NT2/D1 (cell line): ENCODE measurements at regions not wholly inside any gene's neighbourhood (a gene's known extent, or its start where the extent isn't known, plus 50 kb on each side); places are given as distances from the start of the nearest gene placed in this dataset.

ENCODE experiments used
- DNase-seq: peaks from one replicate; pipeline ENCODE4 v3.0.0-alpha.2; 2011; ENCODE audit warnings: low read depth, low spot score
- H3K27me3 ChIP-seq: 2 replicates; pipeline ENCODE4 v1.6.0; 2011; ENCODE audit warnings: mild to moderate bottlenecking; ENCODE audit not compliant: insufficient read length, insufficient read depth
- H3K36me3 ChIP-seq: 2 replicates; pipeline ENCODE4 v1.6.1; 2011; ENCODE audit warnings: mild to moderate bottlenecking, low read length, mixed read lengths; ENCODE audit not compliant: insufficient read depth, insufficient read length
- H3K4me1 ChIP-seq: 2 replicates; pipeline ENCODE4 v1.5.1; 2011; ENCODE audit not compliant: insufficient read depth, insufficient read length
- H3K4me3 ChIP-seq: 2 replicates; pipeline ENCODE4 v1.5.1; 2011; ENCODE audit warnings: low read depth; ENCODE audit not compliant: insufficient read length
- H3K9ac ChIP-seq: 2 replicates; pipeline ENCODE4 v1.6.0; 2011; ENCODE audit warnings: low read depth; ENCODE audit not compliant: insufficient read length
- H3K9me3 ChIP-seq: 2 replicates; pipeline ENCODE4 v1.5.1; 2011; ENCODE audit warnings: mild to moderate bottlenecking, low read length; ENCODE audit not compliant: insufficient read depth
- SUZ12 ChIP-seq: IDR thresholded peaks from 2 replicates; pipeline ENCODE4 v1.6.1; 2011; ENCODE audit not compliant: insufficient read length, insufficient read depth; ENCODE audit errors: extremely low read depth
- YY1 ChIP-seq: IDR thresholded peaks from 2 replicates; pipeline ENCODE4 v1.6.1; 2011; ENCODE audit not compliant: insufficient read length, insufficient read depth
- ZNF274 ChIP-seq: IDR thresholded peaks from 2 replicates; pipeline ENCODE4 v1.6.1; 2011; ENCODE audit warnings: mild to moderate bottlenecking, low read depth, low read length

GRCh38 chr5:164809821-164810220 lies 1304.4 kb downstream of the MAT2B start:
- H3K4me3 ChIP-seq = no peak overlapping the region
- H3K4me1 ChIP-seq = no peaks in the 10 kb centered on the region
- no peak for DNase-seq
- H3K27me3 ChIP-seq = no peaks in the 10 kb centered on the region
- TF ChIP-seq SUZ12 = no peak
- no peak for TF ChIP-seq ZNF274
- TF ChIP-seq YY1 = no peak
- H3K9me3 ChIP-seq = no peaks in the 10 kb centered on the region
- no peak overlapping the region for H3K9ac ChIP-seq
- no peaks in the 10 kb centered on the region for H3K36me3 ChIP-seq

GRCh38 chr5:164818445-164818844 lies 1313.0 kb downstream of the MAT2B start:
- Histone ChIP-seq H3K9ac (no peak overlapping the region), H3K36me3 (no peaks in the 10 kb centered on the region), H3K27me3 (no peaks in the 10 kb centered on the region), H3K4me1 (no peaks in the 10 kb centered on the region), H3K9me3 (no peaks in the 10 kb centered on the region), H3K4me3 (no peak overlapping the region)
- no peak for TF ChIP-seq YY1
- TF ChIP-seq ZNF274 = no peak
- no peak for TF ChIP-seq SUZ12
- DNase-seq = no peak

- Histone ChIP-seq H3K4me3 (no peak overlapping the region), H3K9me3 (no peaks in the 10 kb centered on the region), H3K27me3 (no peaks in the 10 kb centered on the region), H3K9ac (no peak overlapping the region), H3K36me3 (no peaks in the 10 kb centered on the region), H3K4me1 (no peaks in the 10 kb centered on the region)
- TF ChIP-seq YY1 (no peak), ZNF274 (no peak), SUZ12 (no peak)
- DNase-seq = no peak
These were observed 1319.3 kb downstream of the MAT2B start for GRCh38 chr5:164824671-164825070.

DNA sequence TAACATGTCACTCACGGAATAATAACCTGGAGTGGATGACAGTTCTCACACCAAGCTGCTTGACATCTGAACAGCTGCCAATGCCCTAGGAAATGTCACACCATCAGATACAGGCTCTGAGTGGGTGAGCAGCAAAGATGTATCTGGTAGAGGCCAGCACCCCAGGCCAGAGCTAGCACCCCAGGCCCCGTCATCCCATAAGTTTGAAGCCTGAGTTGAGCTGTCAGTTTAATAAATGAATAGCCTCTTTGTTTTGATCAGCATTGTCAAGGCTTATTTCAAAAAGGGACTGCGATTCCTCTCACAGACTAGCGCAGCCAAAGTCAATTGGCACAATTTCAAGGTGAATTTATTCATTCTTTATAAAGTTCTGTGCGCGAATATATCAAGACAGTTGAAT lies 1327.1 kb downstream of the MAT2B start:
- Histone ChIP-seq H3K4me1 (no peaks in the 10 kb centered on the region), H3K4me3 (no peak overlapping the region), H3K9me3 (no peaks in the 10 kb centered on the region), H3K9ac (no peak overlapping the region), H3K27me3 (no peaks in the 10 kb centered on the region), H3K36me3 (no peaks in the 10 kb centered on the region)
- DNase-seq = no peak
- TF ChIP-seq SUZ12 (no peak), ZNF274 (no peak), YY1 (no peak)

DNA sequence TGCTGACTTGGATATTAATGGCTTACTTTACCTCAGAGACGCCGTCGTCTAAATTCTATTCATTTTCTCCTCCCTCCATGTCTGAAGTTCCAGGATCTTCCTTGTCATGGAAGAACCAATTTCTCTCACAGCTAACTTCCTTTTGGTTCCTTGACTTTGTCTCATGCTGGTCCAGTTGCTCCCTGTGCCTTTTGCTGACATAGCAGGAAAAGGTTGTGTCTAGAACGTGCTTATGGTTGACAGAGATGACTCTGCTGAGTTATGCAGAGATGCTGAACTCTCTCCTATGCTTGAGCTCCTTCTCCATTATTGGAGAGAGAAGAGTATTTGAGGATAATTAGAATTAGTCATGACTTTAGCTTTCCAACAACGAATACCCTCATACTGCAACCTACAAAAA lies 1338.9 kb downstream of the MAT2B start:
- TF ChIP-seq SUZ12 = no peak

DNA sequence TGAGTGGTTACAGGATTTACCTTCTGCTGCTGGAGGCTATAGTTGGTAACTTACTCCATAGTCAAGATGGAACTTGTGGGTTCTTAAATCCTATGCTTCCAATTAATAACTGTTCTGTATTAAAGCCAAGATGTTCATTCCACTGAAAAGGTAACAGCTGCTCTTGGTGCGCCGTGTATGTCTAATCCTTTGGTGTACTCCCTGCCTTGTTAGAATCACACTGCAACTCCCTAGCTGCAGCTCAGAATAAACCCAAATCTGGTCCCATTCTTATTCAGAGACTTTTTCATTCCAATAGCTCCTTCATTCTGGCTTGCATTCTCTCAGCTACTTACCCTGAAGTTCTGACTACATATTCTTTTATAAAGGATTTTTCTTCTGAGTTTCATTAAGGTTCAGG lies 1355.5 kb downstream of the MAT2B start:
- Histone ChIP-seq H3K4me3 (no peak overlapping the region), H3K4me1 (no peaks in the 10 kb centered on the region), H3K9ac (no peak overlapping the region), H3K9me3 (no peaks in the 10 kb centered on the region), H3K36me3 (no peaks in the 10 kb centered on the region), H3K27me3 (no peaks in the 10 kb centered on the region)
- TF ChIP-seq SUZ12 = no peak
- no peak for DNase-seq

More for the DNA sequence above, 1338.9 kb downstream of the MAT2B start:
- Histone ChIP-seq H3K4me1 (no peaks in the 10 kb centered on the region), H3K27me3 (no peaks in the 10 kb centered on the region), H3K9ac (no peak overlapping the region), H3K4me3 (no peak overlapping the region), H3K9me3 (no peaks in the 10 kb centered on the region), H3K36me3 (no peaks in the 10 kb centered on the region)
- no peak for DNase-seq

- no peaks in the 10 kb centered on the region for H3K27me3 ChIP-seq
- no peaks in the 10 kb centered on the region for H3K9me3 ChIP-seq
These were observed 1356.2 kb downstream of the MAT2B start for GRCh38 chr5:164861610-164862009.

DNA sequence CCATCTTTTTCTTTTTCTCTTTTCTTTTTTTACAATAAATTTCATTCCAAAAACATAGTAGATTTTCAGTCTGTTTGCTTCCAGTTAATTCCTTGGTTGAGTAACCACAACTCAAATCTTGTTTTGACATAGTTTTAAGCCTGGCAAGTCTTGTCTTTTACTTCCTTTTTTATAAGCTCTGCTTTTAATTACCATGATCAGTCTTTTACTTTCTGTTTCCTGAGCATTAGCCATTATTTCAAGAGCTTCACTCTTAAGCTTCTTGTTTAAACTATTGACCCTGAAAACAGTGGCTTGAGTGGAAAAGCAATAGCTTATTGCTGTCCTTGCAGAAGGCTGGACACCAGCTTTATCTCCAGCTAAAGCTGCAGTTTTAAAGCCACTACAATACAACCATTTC lies 1363.3 kb downstream of the MAT2B start:
- no peaks in the 10 kb centered on the region for H3K9me3 ChIP-seq
- no peaks in the 10 kb centered on the region for H3K27me3 ChIP-seq
- TF ChIP-seq YY1 = no peak
- no peak for TF ChIP-seq ZNF274
- no peak overlapping the region for H3K4me3 ChIP-seq
- H3K4me1 ChIP-seq = no peaks in the 10 kb centered on the region
- DNase-seq = no peak
- no peak overlapping the region for H3K9ac ChIP-seq
- H3K36me3 ChIP-seq = no peaks in the 10 kb centered on the region

More at GRCh38 chr5:164861610-164862009, 1356.2 kb downstream of the MAT2B start:
- no peak for DNase-seq
- Histone ChIP-seq H3K4me3 (no peak overlapping the region), H3K4me1 (no peaks in the 10 kb centered on the region), H3K9ac (no peak overlapping the region), H3K36me3 (no peaks in the 10 kb centered on the region)
- TF ChIP-seq YY1 (no peak), SUZ12 (no peak), ZNF274 (no peak)
